Keratinocyte (primary cell): ENCODE measurements at regions not wholly inside any gene's neighbourhood (a gene's known extent, or its start where the extent isn't known, plus 50 kb on each side); places are given as distances from the start of the nearest gene placed in this dataset.

Experiments
- DNase-seq: peaks from one replicate; pipeline ENCODE4 v3.0.0-alpha.2; 2011; ENCODE audit warnings: low read depth, missing footprints, low spot score
- FAIRE-seq: peaks from 2 replicates; lab custom pipeline; 2011; peaks lifted over from hg19 to GRCh38; lab: Jason Lieb, UNC
- H2AFZ ChIP-seq: 2 replicates; pipeline ENCODE4 v1.6.0; 2012; ENCODE audit warnings: low read length, control low read depth, inconsistent platforms; ENCODE audit not compliant: control insufficient read depth
- H3K27ac ChIP-seq: 2 replicates; pipeline ENCODE4 v1.5.1; 2011; ENCODE audit warnings: low read length; ENCODE audit not compliant: control insufficient read depth, insufficient read depth
- H3K27me3 ChIP-seq: 3 replicates; pipeline ENCODE4 v1.6.0; 2011; ENCODE audit warnings: low read length; ENCODE audit not compliant: control insufficient read depth, insufficient read depth; ENCODE audit errors: extremely low read depth
- H3K36me3 ChIP-seq, 2 experiments: 2 replicates in 1 of 2; 3 replicates in 1 of 2; pipeline ENCODE4 v1.5.1; 2011; ENCODE audit warnings: low read length in 2 of 2, mild to moderate bottlenecking in 1 of 2; ENCODE audit not compliant: control insufficient read depth in 2 of 2, insufficient read depth in 2 of 2; ENCODE audit errors: extremely low read depth in 1 of 2
- H3K4me1 ChIP-seq: 3 replicates; pipeline ENCODE4 v1.5.1; 2011; ENCODE audit warnings: low read length; ENCODE audit not compliant: control insufficient read depth, insufficient read depth; ENCODE audit errors: extremely low read depth
- H3K4me2 ChIP-seq: 3 replicates; pipeline ENCODE4 v1.6.0; 2011; ENCODE audit warnings: low read depth, low read length; ENCODE audit not compliant: control insufficient read depth, insufficient read depth; ENCODE audit errors: extremely low read depth
- H3K4me3 ChIP-seq, 3 experiments: fragments of 200-600 bp in 1 of 3; sonication (generic) in 1 of 3; 2 replicates in 2 of 3; 3 replicates in 1 of 3; pipeline ENCODE4 v1.5.1; 2011 to 2016; ENCODE audit warnings: low read length in 3 of 3, mild to moderate bottlenecking in 3 of 3, control low read depth in 2 of 3, inconsistent platforms in 1 of 3, low read depth in 1 of 3, mixed read lengths in 1 of 3, mixed run types in 1 of 3, moderate library complexity in 1 of 3; ENCODE audit not compliant: control insufficient read depth in 2 of 3, insufficient read depth in 2 of 3; ENCODE audit errors: extremely low read depth in 1 of 3
- H3K79me2 ChIP-seq: 2 replicates; pipeline ENCODE4 v1.6.0; 2012; ENCODE audit warnings: low read length; ENCODE audit not compliant: control insufficient read depth, insufficient read depth
- H3K9ac ChIP-seq: 3 replicates; pipeline ENCODE4 v1.6.0; 2011; ENCODE audit warnings: low read length; ENCODE audit not compliant: control insufficient read depth, insufficient read depth; ENCODE audit errors: extremely low read depth
- H3K9me1 ChIP-seq: 3 replicates; pipeline ENCODE4 v1.6.0; 2011; ENCODE audit warnings: low read length; ENCODE audit not compliant: control insufficient read depth, insufficient read depth; ENCODE audit errors: extremely low read depth
- H3K9me3 ChIP-seq: 2 replicates; pipeline ENCODE4 v1.5.1; 2012; ENCODE audit warnings: low read depth, low read length; ENCODE audit not compliant: control insufficient read depth
- H4K20me1 ChIP-seq: 3 replicates; pipeline ENCODE4 v1.6.0; 2011; ENCODE audit warnings: low read length; ENCODE audit not compliant: control insufficient read depth, insufficient read depth; ENCODE audit errors: extremely low read depth
- CTCF ChIP-seq, 3 experiments: IDR thresholded peaks in 1 of 3; conservative IDR thresholded peaks in 1 of 3; optimal IDR thresholded peaks in 1 of 3; 2 replicates in 2 of 3; 3 replicates in 1 of 3; pipeline versions ENCODE3 to v1.5.1; 2011; ENCODE audit warnings: low read length in 3 of 3, mild to moderate bottlenecking in 3 of 3, moderate library complexity in 2 of 3, control low read depth in 1 of 3, inconsistent platforms in 1 of 3; ENCODE audit not compliant: insufficient read depth in 2 of 3; ENCODE audit errors: extremely low read depth in 1 of 3
- EZH2 ChIP-seq: IDR thresholded peaks from one replicate; pipeline ENCODE4 v1.6.1; 2012; ENCODE audit warnings: inconsistent platforms, mild to moderate bottlenecking, low read length, moderate library complexity
- dilution Hi-C: fragments of 300-500 bp; cut with MboI; formaldehyde crosslinking; loops from one replicate; pipeline ENCODE4 v1.7.0; 2020; ENCODE audit warnings: low sequenced_read_pairs; ENCODE audit not compliant: extremely low pct_ligation_motif_present

DNA sequence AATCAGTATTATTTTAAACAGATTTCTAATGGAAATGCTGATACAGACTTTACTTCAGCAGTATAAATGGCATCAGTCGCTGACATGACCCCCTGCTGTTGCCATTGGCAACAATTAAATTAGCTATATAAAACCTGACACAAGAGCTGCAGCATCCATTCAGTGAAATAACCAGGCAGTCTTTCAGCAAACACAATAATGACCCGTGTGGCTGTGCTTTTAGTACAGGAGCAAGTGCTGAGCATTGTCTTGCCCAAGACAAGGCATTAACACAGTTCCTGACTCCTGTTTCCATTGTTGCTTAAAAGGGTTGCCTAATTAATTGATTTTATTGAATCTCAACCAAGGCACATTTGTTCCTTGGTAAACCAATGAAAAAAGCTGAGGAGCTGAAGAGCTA, 382.1 kb downstream of the HACE1 start:
- Histone ChIP-seq H3K27me3 (peaks cover 5% of the 10 kb centered on the region), H3K27ac (no peak overlapping the region), H3K4me3 (no peak overlapping the region), H3K9ac (no peak overlapping the region), H2AFZ (no peak overlapping the region), H3K36me3 (no peaks in the 10 kb centered on the region), H3K4me1 (no peaks in the 10 kb centered on the region), H3K9me1 (no peaks in the 10 kb centered on the region), H3K4me2 (no peak overlapping the region), H3K9me3 (no peaks in the 10 kb centered on the region), H4K20me1 (no peaks in the 10 kb centered on the region), H3K79me2 (no peaks in the 10 kb centered on the region)
- TF ChIP-seq CTCF (optimal IDR thresholded peaks at IDR 0.05 in 1 of 3, IDR thresholded peaks at IDR 0.05 in 1 of 3, conservative IDR thresholded peaks at IDR 0.05 in 1 of 3; ENCODE audit: extremely low read depth in 1 of 3, insufficient read depth in 2 of 3, low read length in 3 of 3): no peak
- TF ChIP-seq EZH2: no peak
- DNase-seq (no peak), FAIRE-seq (no peak)
- dilution Hi-C loops: no loop called here

GRCh38 chr6:104473021-104473429, 386.7 kb downstream of the HACE1 start:
- H3K36me3 ChIP-seq: no peaks in the 10 kb centered on the region
- H3K27ac ChIP-seq: no peak overlapping the region
- no peak overlapping the region for H3K4me2 ChIP-seq
- peaks cover 5% of the 10 kb centered on the region for H3K27me3 ChIP-seq
- no peaks in the 10 kb centered on the region for H4K20me1 ChIP-seq
- dilution Hi-C loops: no loop called here
- no peak overlapping the region for H3K9ac ChIP-seq
- no peak for DNase-seq
- no peaks in the 10 kb centered on the region for H3K9me1 ChIP-seq
- FAIRE-seq: no peak
- no peaks in the 10 kb centered on the region for H3K4me1 ChIP-seq
- no peaks in the 10 kb centered on the region for H3K79me2 ChIP-seq
- no peak for TF ChIP-seq EZH2
- H3K9me3 ChIP-seq: no peaks in the 10 kb centered on the region
- H3K4me3 ChIP-seq: no peak overlapping the region
- no peak overlapping the region for H2AFZ ChIP-seq
